Esophagus squamous epithelium (tissue), 5 donors: ENCODE measurements at regions not wholly inside any gene's neighbourhood (a gene's known extent, or its start where the extent isn't known, plus 50 kb on each side); places are given as distances from the start of the nearest gene placed in this dataset.
"Not testable (repeated sequence)": the region's sequence is repeated elsewhere in the genome, so short reads cannot be mapped to it uniquely, and the experiment has no call there.

Experiments
- DNase-seq: peaks from one replicate; lab custom pipeline; 2025; lab: John Stamatoyannopoulos, UW
- H3K27ac ChIP-seq, 4 donors: fragments of 200-600 bp; sonication (generic); one replicate each; pipeline ENCODE4 v1.5.1; 2016 to 2019; ENCODE audit warnings: mild to moderate bottlenecking in 1 of 4
- H3K27me3 ChIP-seq, 4 donors: fragments of 200-600 bp; sonication (generic); 1 replicate in 3 of 4; 2 replicates in 1 of 4; pipeline versions ENCODE4 v1.5.1 to v1.6.0; 2017 to 2021; ENCODE audit warnings: antibody characterized with exemption in 1 of 4
- H3K36me3 ChIP-seq, 3 donors: fragments of 200-600 bp; sonication (generic); one replicate each; pipeline ENCODE4 v1.5.1; 2016 to 2019
- H3K4me1 ChIP-seq, 3 donors: fragments of 200-600 bp; sonication (generic); one replicate each; pipeline ENCODE4 v1.5.1; 2017 to 2019
- H3K4me3 ChIP-seq, 4 donors: fragments of 200-600 bp; sonication (generic); 1 replicate in 3 of 4; 2 replicates in 1 of 4; pipeline ENCODE4 v1.5.1; 2016 to 2019; ENCODE audit warnings: mild to moderate bottlenecking in 2 of 4, moderate library complexity in 1 of 4
- H3K9me3 ChIP-seq, 3 donors: fragments of 200-600 bp; sonication (generic); one replicate each; pipeline ENCODE4 v1.5.1; 2016 to 2019
- POLR2A ChIP-seq, 4 donors: fragments of 450-650 bp; IDR thresholded peaks; one replicate each; pipeline ENCODE4 v1.6.1; 2017; ENCODE audit warnings: antibody characterized with exemption in 4 of 4, mild to moderate bottlenecking in 4 of 4, moderate library complexity in 3 of 4
- WGBS, 2 donors: methylation state at CpG; one replicate each; pipeline ENCODE4 v1.1.5; 2018; 5-methylcytosine and 5-hydroxymethylcytosine counted together
- intact Hi-C: fragments of 100-400 bp; cut with DNase I; formaldehyde crosslinking; loops from one replicate; pipeline ENCODE4 v1.15.0; 2022
- TF ChIP-seq, protein P1 (sequence below), 6 experiments: fragments of 450-650 bp in 4 of 6; fragments of 200-600 bp in 2 of 6; sonication (generic) in 2 of 6; IDR thresholded peaks; one replicate each; pipeline ENCODE4 v1.5.1; 2016 to 2019; ENCODE audit warnings: antibody characterized with exemption in 6 of 6, mild to moderate bottlenecking in 4 of 6, moderate library complexity in 4 of 6
- donor health status: DM: yes; HTN: yes; CAD: no.

GRCh38 chr5:56632199-56632598 lies 183.2 kb upstream of the MAP3K1 start:
- H3K36me3 ChIP-seq = no peaks in the 10 kb centered on the region
- TF ChIP-seq, protein P1, sequence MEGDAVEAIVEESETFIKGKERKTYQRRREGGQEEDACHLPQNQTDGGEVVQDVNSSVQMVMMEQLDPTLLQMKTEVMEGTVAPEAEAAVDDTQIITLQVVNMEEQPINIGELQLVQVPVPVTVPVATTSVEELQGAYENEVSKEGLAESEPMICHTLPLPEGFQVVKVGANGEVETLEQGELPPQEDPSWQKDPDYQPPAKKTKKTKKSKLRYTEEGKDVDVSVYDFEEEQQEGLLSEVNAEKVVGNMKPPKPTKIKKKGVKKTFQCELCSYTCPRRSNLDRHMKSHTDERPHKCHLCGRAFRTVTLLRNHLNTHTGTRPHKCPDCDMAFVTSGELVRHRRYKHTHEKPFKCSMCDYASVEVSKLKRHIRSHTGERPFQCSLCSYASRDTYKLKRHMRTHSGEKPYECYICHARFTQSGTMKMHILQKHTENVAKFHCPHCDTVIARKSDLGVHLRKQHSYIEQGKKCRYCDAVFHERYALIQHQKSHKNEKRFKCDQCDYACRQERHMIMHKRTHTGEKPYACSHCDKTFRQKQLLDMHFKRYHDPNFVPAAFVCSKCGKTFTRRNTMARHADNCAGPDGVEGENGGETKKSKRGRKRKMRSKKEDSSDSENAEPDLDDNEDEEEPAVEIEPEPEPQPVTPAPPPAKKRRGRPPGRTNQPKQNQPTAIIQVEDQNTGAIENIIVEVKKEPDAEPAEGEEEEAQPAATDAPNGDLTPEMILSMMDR (IDR thresholded peaks at IDR 0.05) = no peak
- TF ChIP-seq POLR2A (IDR thresholded peaks at IDR 0.05) = no peak
- intact Hi-C loops = no loop called here
- no peak for DNase-seq
- H3K4me3 ChIP-seq = no peak overlapping the region
- no peak overlapping the region for H3K27ac ChIP-seq
- H3K4me1 ChIP-seq = peaks cover 0 to 23% (median 0%) of the 10 kb centered on the region in 3 donors
- WGBS, 2 donors = 42 to 60% methylated on average over 2 of the region's 2 CpGs
- no peaks in the 10 kb centered on the region for H3K27me3 ChIP-seq
- H3K9me3 ChIP-seq = peaks cover 0 to 20% (median 8%) of the 10 kb centered on the region in 3 donors

- WGBS, 2 donors = 22 to 49% methylated on average over 2 of the region's 2 CpGs
- Histone ChIP-seq H3K4me1 (peaks cover 0 to 18% (median 0%) of the 10 kb centered on the region in 3 donors), H3K4me3 (no peak overlapping the region), H3K27ac (no peak overlapping the region), H3K9me3 (peaks cover 0 to 25% (median 8%) of the 10 kb centered on the region in 3 donors), H3K27me3 (no peaks in the 10 kb centered on the region), H3K36me3 (no peaks in the 10 kb centered on the region)
- intact Hi-C loops = no loop called here
- TF ChIP-seq POLR2A (IDR thresholded peaks at IDR 0.05) = no peak
- TF ChIP-seq, protein P1 (IDR thresholded peaks at IDR 0.05) = no peak
- DNase-seq = no peak
Observed at GRCh38 chr5:56631719-56632118, 183.6 kb upstream of the MAP3K1 start.

DNA sequence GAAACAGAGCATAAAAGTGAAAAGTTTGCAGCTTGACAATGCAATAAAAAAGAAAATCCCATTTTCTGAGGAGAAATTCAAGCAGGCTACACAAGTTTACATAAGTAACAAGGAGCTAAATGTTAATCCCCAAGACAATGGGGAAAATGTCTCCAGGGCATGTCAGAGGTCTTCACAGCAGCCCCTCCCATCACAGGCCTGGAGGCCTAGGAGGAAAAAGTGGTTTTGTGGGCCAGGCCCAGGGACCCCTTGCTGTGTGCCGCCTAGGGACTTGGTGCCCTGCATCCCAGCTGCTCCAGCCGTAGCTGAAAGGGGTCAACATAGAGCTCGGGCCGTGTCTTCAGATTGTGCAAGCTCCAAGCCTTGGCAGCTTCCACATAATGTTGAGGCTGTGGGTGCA lies 186.7 kb upstream of the MAP3K1 start:
- H3K27me3 ChIP-seq, H3K36me3 ChIP-seq, H3K4me1 ChIP-seq, DNase-seq, H3K4me3 ChIP-seq, H3K27ac ChIP-seq, intact Hi-C loops: not testable (repeated sequence)
- peaks cover 0 to 28% (median 8%) of the 10 kb centered on the region in 3 donors for H3K9me3 ChIP-seq
- no CpG with 5 or more reads among the region's 4 CpGs for WGBS, 2 donors

GRCh38 chr5:56625541-56625940 lies 189.8 kb upstream of the MAP3K1 start:
- intact Hi-C loops = no loop called here

GRCh38 chr5:56624751-56625150 lies 190.6 kb upstream of the MAP3K1 start:
- Histone ChIP-seq H3K36me3 (no peaks in the 10 kb centered on the region), H3K4me1 (no peaks in the 10 kb centered on the region), H3K27me3 (no peaks in the 10 kb centered on the region), H3K9me3 (peaks cover 0 to 28% (median 8%) of the 10 kb centered on the region in 3 donors), H3K27ac (no peak overlapping the region), H3K4me3 (no peak overlapping the region)
- intact Hi-C loops = no loop called here
- WGBS, 2 donors = 74 to 86% methylated on average over 1 of the region's 1 CpG
- DNase-seq = no peak
- no peak for TF ChIP-seq POLR2A (IDR thresholded peaks at IDR 0.05)
- TF ChIP-seq, protein P1 (IDR thresholded peaks at IDR 0.05) = no peak

More at GRCh38 chr5:56625541-56625940, 189.8 kb upstream of the MAP3K1 start:
- H3K4me1 ChIP-seq = no peaks in the 10 kb centered on the region
- WGBS, 2 donors = 64 to 77% methylated on average over 2 of the region's 2 CpGs
- H3K27ac ChIP-seq = no peak overlapping the region
- TF ChIP-seq, protein P1 (IDR thresholded peaks at IDR 0.05) = no peak
- no peak for TF ChIP-seq POLR2A (IDR thresholded peaks at IDR 0.05)
- no peak for DNase-seq
- no peaks in the 10 kb centered on the region for H3K36me3 ChIP-seq
- peaks cover 0 to 28% (median 8%) of the 10 kb centered on the region in 3 donors for H3K9me3 ChIP-seq
- H3K27me3 ChIP-seq = no peaks in the 10 kb centered on the region
- no peak overlapping the region for H3K4me3 ChIP-seq

DNA sequence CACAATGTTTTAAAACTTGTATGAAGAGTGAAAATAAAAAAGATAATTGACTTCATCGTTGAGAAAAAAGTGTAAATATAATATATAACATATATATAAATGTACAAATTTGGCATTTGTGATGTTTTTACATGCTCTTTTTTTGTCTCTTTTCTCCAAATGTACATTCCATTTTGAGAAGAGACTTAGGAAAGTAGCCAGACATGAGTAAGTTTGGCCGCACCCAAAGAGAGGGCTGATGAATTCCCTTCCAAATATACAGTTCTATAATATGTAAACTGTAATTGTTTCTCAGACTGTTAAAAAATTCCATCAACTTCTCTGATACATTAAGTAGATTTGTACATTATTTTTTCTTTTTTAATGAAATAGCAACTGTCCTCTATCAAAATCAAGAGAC lies 193.2 kb upstream of the MAP3K1 start:
- Histone ChIP-seq H3K4me3 (no peak overlapping the region), H3K27ac (no peak overlapping the region), H3K4me1 (peaks cover 0 to 6% (median 0%) of the 10 kb centered on the region in 3 donors), H3K27me3 (no peaks in the 10 kb centered on the region), H3K36me3 (no peaks in the 10 kb centered on the region), H3K9me3 (peaks cover 0 to 22% (median 9%) of the 10 kb centered on the region in 3 donors)
- TF ChIP-seq, protein P1 (IDR thresholded peaks at IDR 0.05) = no peak
- no peak for TF ChIP-seq POLR2A (IDR thresholded peaks at IDR 0.05)
- intact Hi-C loops = no loop called here
- WGBS, 2 donors = 78 to 85% methylated on average over 2 of the region's 2 CpGs
- no peak for DNase-seq
